ENCODE measurements at regions not wholly inside any gene's neighbourhood (a gene's known extent, or its start where the extent isn't known, plus 50 kb on each side); places are given as distances from the start of the nearest gene placed in this dataset.

- no peak for DNase-seq
- H3K4me1 ChIP-seq (ENCODE audit: insufficient read depth, low read length), result no peaks in the 10 kb centered on the region
- H3K4me3 ChIP-seq (ENCODE audit: low read depth in 1 of 2, low read length in 2 of 2), result no peak overlapping the region
- H3K27ac ChIP-seq (ENCODE audit: low read length), result no peak overlapping the region
- ATAC-seq (ENCODE audit: insufficient read depth, low read depth), result no peak
- no peak overlapping the region for H3K4me2 ChIP-seq (ENCODE audit: insufficient read depth, low read length)
- no peaks in the 10 kb centered on the region for H3K9me3 ChIP-seq (ENCODE audit: insufficient read depth, low read length, severe bottlenecking)
- TF ChIP-seq CTCF (IDR thresholded peaks at IDR 0.05; ENCODE audit: borderline replicate concordance, extremely low read depth, low read length, poor library complexity, severe bottlenecking) (no peak), EZH2 (IDR thresholded peaks at IDR 0.05; ENCODE audit: borderline replicate concordance, low read depth, low read length, severe bottlenecking) (no peak)
- H3K27me3 ChIP-seq (ENCODE audit: insufficient read depth, low read length, poor library complexity), result no peaks in the 10 kb centered on the region
- no peak overlapping the region for H3K9ac ChIP-seq (ENCODE audit: low read depth, low read length)
- no peaks in the 10 kb centered on the region for H4K20me1 ChIP-seq (ENCODE audit: insufficient read depth, low read length)
- H2AFZ ChIP-seq (ENCODE audit: low read depth, low read length), result no peak overlapping the region
- no peaks in the 10 kb centered on the region for H3K79me2 ChIP-seq (ENCODE audit: insufficient read depth, low read length)
- H3K36me3 ChIP-seq (ENCODE audit: insufficient read depth, low read length), result no peaks in the 10 kb centered on the region
These were observed 159.9 kb upstream of the SRRM4 start for GRCh38 chr12:118821386-118821925.

GRCh38 chr12:118822512-118822911, 158.8 kb upstream of the SRRM4 start:
- Histone ChIP-seq H3K79me2 (ENCODE audit: insufficient read depth, low read length) (no peaks in the 10 kb centered on the region), H3K36me3 (ENCODE audit: insufficient read depth, low read length) (no peaks in the 10 kb centered on the region), H3K4me1 (ENCODE audit: insufficient read depth, low read length) (no peaks in the 10 kb centered on the region), H3K9ac (ENCODE audit: low read depth, low read length) (no peak overlapping the region), H3K9me3 (ENCODE audit: insufficient read depth, low read length, severe bottlenecking) (no peaks in the 10 kb centered on the region), H2AFZ (ENCODE audit: low read depth, low read length) (no peak overlapping the region), H3K4me3 (ENCODE audit: low read depth in 1 of 2, low read length in 2 of 2) (no peak overlapping the region), H3K27me3 (ENCODE audit: insufficient read depth, low read length, poor library complexity) (no peaks in the 10 kb centered on the region), H3K4me2 (ENCODE audit: insufficient read depth, low read length) (no peak overlapping the region), H3K27ac (ENCODE audit: low read length) (no peak overlapping the region), H4K20me1 (ENCODE audit: insufficient read depth, low read length) (no peaks in the 10 kb centered on the region)
- no peak for DNase-seq
- TF ChIP-seq CTCF (IDR thresholded peaks at IDR 0.05; ENCODE audit: borderline replicate concordance, extremely low read depth, low read length, poor library complexity, severe bottlenecking) (no peak), EZH2 (IDR thresholded peaks at IDR 0.05; ENCODE audit: borderline replicate concordance, low read depth, low read length, severe bottlenecking) (no peak)
- no peak for ATAC-seq (ENCODE audit: insufficient read depth, low read depth)

- Histone ChIP-seq H3K4me3 (ENCODE audit: low read depth in 1 of 2, low read length in 2 of 2) (no peak overlapping the region), H4K20me1 (ENCODE audit: insufficient read depth, low read length) (no peaks in the 10 kb centered on the region), H3K9me3 (ENCODE audit: insufficient read depth, low read length, severe bottlenecking) (no peaks in the 10 kb centered on the region), H3K27me3 (ENCODE audit: insufficient read depth, low read length, poor library complexity) (no peaks in the 10 kb centered on the region), H3K27ac (ENCODE audit: low read length) (no peak overlapping the region), H3K9ac (ENCODE audit: low read depth, low read length) (no peak overlapping the region), H2AFZ (ENCODE audit: low read depth, low read length) (no peak overlapping the region), H3K4me1 (ENCODE audit: insufficient read depth, low read length) (no peaks in the 10 kb centered on the region), H3K79me2 (ENCODE audit: insufficient read depth, low read length) (no peaks in the 10 kb centered on the region), H3K36me3 (ENCODE audit: insufficient read depth, low read length) (no peaks in the 10 kb centered on the region), H3K4me2 (ENCODE audit: insufficient read depth, low read length) (no peak overlapping the region)
- no peak for DNase-seq
- ATAC-seq (ENCODE audit: insufficient read depth, low read depth), result no peak
- TF ChIP-seq CTCF (IDR thresholded peaks at IDR 0.05; ENCODE audit: borderline replicate concordance, extremely low read depth, low read length, poor library complexity, severe bottlenecking) (no peak), EZH2 (IDR thresholded peaks at IDR 0.05; ENCODE audit: borderline replicate concordance, low read depth, low read length, severe bottlenecking) (no peak)
These were observed 154.3 kb upstream of the SRRM4 start for GRCh38 chr12:118827047-118827446.

GRCh38 chr12:118827606-118828005, 153.7 kb upstream of the SRRM4 start:
- Histone ChIP-seq H3K4me1 (ENCODE audit: insufficient read depth, low read length) (no peaks in the 10 kb centered on the region), H3K27ac (ENCODE audit: low read length) (no peak overlapping the region), H3K9me3 (ENCODE audit: insufficient read depth, low read length, severe bottlenecking) (no peaks in the 10 kb centered on the region), H3K27me3 (ENCODE audit: insufficient read depth, low read length, poor library complexity) (no peaks in the 10 kb centered on the region), H4K20me1 (ENCODE audit: insufficient read depth, low read length) (no peaks in the 10 kb centered on the region), H3K9ac (ENCODE audit: low read depth, low read length) (no peak overlapping the region), H3K36me3 (ENCODE audit: insufficient read depth, low read length) (no peaks in the 10 kb centered on the region), H3K4me3 (ENCODE audit: low read depth in 1 of 2, low read length in 2 of 2) (no peak overlapping the region), H3K4me2 (ENCODE audit: insufficient read depth, low read length) (no peak overlapping the region), H2AFZ (ENCODE audit: low read depth, low read length) (no peak overlapping the region), H3K79me2 (ENCODE audit: insufficient read depth, low read length) (no peaks in the 10 kb centered on the region)
- DNase-seq, result no peak
- no peak for ATAC-seq (ENCODE audit: insufficient read depth, low read depth)
- TF ChIP-seq EZH2 (IDR thresholded peaks at IDR 0.05; ENCODE audit: borderline replicate concordance, low read depth, low read length, severe bottlenecking) (no peak), CTCF (IDR thresholded peaks at IDR 0.05; ENCODE audit: borderline replicate concordance, extremely low read depth, low read length, poor library complexity, severe bottlenecking) (no peak)
